ENCODE measurements at regions not wholly inside any gene's neighbourhood (a gene's known extent, or its start where the extent isn't known, plus 50 kb on each side); places are given as distances from the start of the nearest gene placed in this dataset.

GRCh38 chr13:47397739-47398138, 500.9 kb upstream of the HTR2A start:
- Histone ChIP-seq H3K27ac (ENCODE audit: low read depth, low read length) (no peak overlapping the region), H3K79me2 (ENCODE audit: insufficient read depth, low read length) (no peaks in the 10 kb centered on the region), H3K27me3 (ENCODE audit: insufficient read depth, low read length) (no peaks in the 10 kb centered on the region), H3K9me3 (ENCODE audit: insufficient read depth, low read depth, low read length) (no peaks in the 10 kb centered on the region), H3K36me3 (ENCODE audit: insufficient read depth, low read length) (no peaks in the 10 kb centered on the region), H3K4me1 (ENCODE audit: insufficient read depth, low read length) (no peaks in the 10 kb centered on the region), H3K4me2 (ENCODE audit: low read length) (no peak overlapping the region), H3K9ac (ENCODE audit: low read length) (no peak overlapping the region), H4K20me1 (ENCODE audit: insufficient read depth, low read length) (no peaks in the 10 kb centered on the region), H2AFZ (ENCODE audit: low read depth, low read length) (no peak overlapping the region), H3K4me3 (ENCODE audit: insufficient read depth, low read depth, low read length) (no peak overlapping the region)
- no peaks in the 10 kb centered on the region for H3K27me3 Mint-ChIP-seq (ENCODE audit: low read depth, unreplicated experiment)
- no peaks in the 10 kb centered on the region for H3K9me3 Mint-ChIP-seq (ENCODE audit: unreplicated experiment)
- peak; percentile 71 for DNase-seq (ENCODE audit: low read depth)
- TF ChIP-seq EZH2 (IDR thresholded peaks at IDR 0.05; ENCODE audit: insufficient read depth, low read length) = no peak
- no peaks in the 10 kb centered on the region for H3K36me3 Mint-ChIP-seq (ENCODE audit: low read depth, unreplicated experiment)
- FAIRE-seq = peak; percentile 13
- H3K27ac Mint-ChIP-seq (ENCODE audit: unreplicated experiment) = no peak overlapping the region
- H3K4me3 Mint-ChIP-seq (ENCODE audit: unreplicated experiment) = no peak overlapping the region
- H3K4me1 Mint-ChIP-seq (ENCODE audit: low read depth, unreplicated experiment) = no peaks in the 10 kb centered on the region

- TF ChIP-seq CTCF (IDR thresholded peaks at IDR 0.05; ENCODE audit: insufficient read depth, low read depth, low read length) = no peak
- no peak for TF ChIP-seq EZH2 (IDR thresholded peaks at IDR 0.05; ENCODE audit: insufficient read depth, low read length)
- Histone ChIP-seq H3K27ac (ENCODE audit: low read depth, low read length) (no peak overlapping the region), H3K9ac (ENCODE audit: low read length) (no peak overlapping the region), H2AFZ (ENCODE audit: low read depth, low read length) (no peak overlapping the region), H3K4me2 (ENCODE audit: low read length) (no peak overlapping the region), H3K4me1 (ENCODE audit: insufficient read depth, low read length) (no peaks in the 10 kb centered on the region), H3K79me2 (ENCODE audit: insufficient read depth, low read length) (no peaks in the 10 kb centered on the region), H3K36me3 (ENCODE audit: insufficient read depth, low read length) (no peaks in the 10 kb centered on the region), H3K4me3 (ENCODE audit: insufficient read depth, low read depth, low read length) (no peak overlapping the region), H3K9me3 (ENCODE audit: insufficient read depth, low read depth, low read length) (no peaks in the 10 kb centered on the region), H4K20me1 (ENCODE audit: insufficient read depth, low read length) (no peaks in the 10 kb centered on the region), H3K27me3 (ENCODE audit: insufficient read depth, low read length) (no peaks in the 10 kb centered on the region)
- no peaks in the 10 kb centered on the region for H3K36me3 Mint-ChIP-seq (ENCODE audit: low read depth, unreplicated experiment)
- H3K4me1 Mint-ChIP-seq (ENCODE audit: low read depth, unreplicated experiment) = no peaks in the 10 kb centered on the region
- no peak for DNase-seq (ENCODE audit: low read depth)
- no peaks in the 10 kb centered on the region for H3K27me3 Mint-ChIP-seq (ENCODE audit: low read depth, unreplicated experiment)
- H3K27ac Mint-ChIP-seq (ENCODE audit: unreplicated experiment) = no peak overlapping the region
- H3K4me3 Mint-ChIP-seq (ENCODE audit: unreplicated experiment) = no peak overlapping the region
- no peaks in the 10 kb centered on the region for H3K9me3 Mint-ChIP-seq (ENCODE audit: unreplicated experiment)
- FAIRE-seq = no peak
These were observed 500.1 kb upstream of the HTR2A start for GRCh38 chr13:47396915-47397314.

- Histone ChIP-seq H3K4me3 (ENCODE audit: insufficient read depth, low read depth, low read length) (no peak overlapping the region), H3K27ac (ENCODE audit: low read depth, low read length) (no peak overlapping the region), H3K4me1 (ENCODE audit: insufficient read depth, low read length) (no peaks in the 10 kb centered on the region), H3K9ac (ENCODE audit: low read length) (no peak overlapping the region), H4K20me1 (ENCODE audit: insufficient read depth, low read length) (no peaks in the 10 kb centered on the region), H3K27me3 (ENCODE audit: insufficient read depth, low read length) (no peaks in the 10 kb centered on the region), H3K9me3 (ENCODE audit: insufficient read depth, low read depth, low read length) (peaks cover 3% of the 10 kb centered on the region), H3K4me2 (ENCODE audit: low read length) (no peak overlapping the region), H2AFZ (ENCODE audit: low read depth, low read length) (no peak overlapping the region), H3K79me2 (ENCODE audit: insufficient read depth, low read length) (no peaks in the 10 kb centered on the region), H3K36me3 (ENCODE audit: insufficient read depth, low read length) (no peaks in the 10 kb centered on the region)
- Mint-ChIP-seq H3K9me3 (ENCODE audit: unreplicated experiment) (peaks cover 2% of the 10 kb centered on the region), H3K4me1 (ENCODE audit: low read depth, unreplicated experiment) (no peaks in the 10 kb centered on the region), H3K27me3 (ENCODE audit: low read depth, unreplicated experiment) (no peaks in the 10 kb centered on the region), H3K36me3 (ENCODE audit: low read depth, unreplicated experiment) (no peaks in the 10 kb centered on the region), H3K27ac (ENCODE audit: unreplicated experiment) (no peak overlapping the region), H3K4me3 (ENCODE audit: unreplicated experiment) (no peak overlapping the region)
- no peak for TF ChIP-seq CTCF (IDR thresholded peaks at IDR 0.05; ENCODE audit: insufficient read depth, low read depth, low read length)
- no peak for TF ChIP-seq EZH2 (IDR thresholded peaks at IDR 0.05; ENCODE audit: insufficient read depth, low read length)
- no peak for DNase-seq (ENCODE audit: low read depth)
- no peak for FAIRE-seq
These were observed 477.9 kb upstream of the HTR2A start for GRCh38 chr13:47374741-47375140.

All from astrocyte (in vitro differentiated cells and primary cell).